Osteoblast (primary cell): ENCODE measurements at regions not wholly inside any gene's neighbourhood (a gene's known extent, or its start where the extent isn't known, plus 50 kb on each side); places are given as distances from the start of the nearest gene placed in this dataset.
"Not testable (repeated sequence)": the region's sequence is repeated elsewhere in the genome, so short reads cannot be mapped to it uniquely, and the experiment has no call there.

Experiments
- DNase-seq: peaks from one replicate; pipeline ENCODE4 v3.0.0; 2011; ENCODE audit warnings: low spot score, mixed read lengths; ENCODE audit not compliant: insufficient read length; ENCODE audit errors: missing footprints
- H2AFZ ChIP-seq: 2 replicates; pipeline ENCODE4 v1.6.0; 2011; ENCODE audit warnings: mild to moderate bottlenecking, low read length
- H3K27ac ChIP-seq: 2 replicates; pipeline ENCODE4 v1.5.1; 2011; ENCODE audit warnings: mild to moderate bottlenecking, low read depth, low read length, moderate library complexity
- H3K27me3 ChIP-seq: 2 replicates; pipeline ENCODE4 v1.6.0; 2012; ENCODE audit warnings: mild to moderate bottlenecking, control low read depth, inconsistent platforms, low read length, moderate library complexity; ENCODE audit not compliant: insufficient read depth
- H3K36me3 ChIP-seq: 2 replicates; pipeline ENCODE4 v1.5.1; 2011; ENCODE audit warnings: mild to moderate bottlenecking, low read length, control low read depth, moderate library complexity; ENCODE audit not compliant: insufficient read depth
- H3K4me1 ChIP-seq: 2 replicates; pipeline ENCODE4 v1.5.1; 2011; ENCODE audit warnings: mild to moderate bottlenecking, low read length, control low read depth, moderate library complexity; ENCODE audit not compliant: insufficient read depth
- H3K4me2 ChIP-seq: 2 replicates; pipeline ENCODE4 v1.6.0; 2011; ENCODE audit warnings: mild to moderate bottlenecking, low read length; ENCODE audit not compliant: insufficient read depth
- H3K4me3 ChIP-seq: fragments of 200-600 bp; sonication (generic); 3 replicates; pipeline ENCODE4 v1.5.1; 2012; ENCODE audit warnings: mild to moderate bottlenecking, low read length, inconsistent platforms; ENCODE audit not compliant: insufficient read depth
- H3K79me2 ChIP-seq: 2 replicates; pipeline ENCODE4 v1.6.0; 2012; ENCODE audit warnings: mild to moderate bottlenecking, low read length, control low read depth, inconsistent platforms; ENCODE audit not compliant: insufficient read depth
- H3K9me3 ChIP-seq: 2 replicates; pipeline ENCODE4 v1.5.1; 2011; ENCODE audit warnings: low read depth, low read length, control low read depth
- H4K20me1 ChIP-seq: 2 replicates; pipeline ENCODE4 v1.6.0; 2012; ENCODE audit warnings: mild to moderate bottlenecking, low read length, control low read depth; ENCODE audit not compliant: insufficient read depth
- CTCF ChIP-seq: IDR thresholded peaks from 2 replicates; pipeline ENCODE4 v1.5.1; 2011; ENCODE audit warnings: mild to moderate bottlenecking, low read depth, low read length, moderate library complexity; ENCODE audit errors: extremely low read depth

- DNase-seq: no peak
- H3K27ac ChIP-seq: no peak overlapping the region
These were observed 191.2 kb downstream of the RRAGB start for GRCh38 chrX:55908661-55909212.

DNA sequence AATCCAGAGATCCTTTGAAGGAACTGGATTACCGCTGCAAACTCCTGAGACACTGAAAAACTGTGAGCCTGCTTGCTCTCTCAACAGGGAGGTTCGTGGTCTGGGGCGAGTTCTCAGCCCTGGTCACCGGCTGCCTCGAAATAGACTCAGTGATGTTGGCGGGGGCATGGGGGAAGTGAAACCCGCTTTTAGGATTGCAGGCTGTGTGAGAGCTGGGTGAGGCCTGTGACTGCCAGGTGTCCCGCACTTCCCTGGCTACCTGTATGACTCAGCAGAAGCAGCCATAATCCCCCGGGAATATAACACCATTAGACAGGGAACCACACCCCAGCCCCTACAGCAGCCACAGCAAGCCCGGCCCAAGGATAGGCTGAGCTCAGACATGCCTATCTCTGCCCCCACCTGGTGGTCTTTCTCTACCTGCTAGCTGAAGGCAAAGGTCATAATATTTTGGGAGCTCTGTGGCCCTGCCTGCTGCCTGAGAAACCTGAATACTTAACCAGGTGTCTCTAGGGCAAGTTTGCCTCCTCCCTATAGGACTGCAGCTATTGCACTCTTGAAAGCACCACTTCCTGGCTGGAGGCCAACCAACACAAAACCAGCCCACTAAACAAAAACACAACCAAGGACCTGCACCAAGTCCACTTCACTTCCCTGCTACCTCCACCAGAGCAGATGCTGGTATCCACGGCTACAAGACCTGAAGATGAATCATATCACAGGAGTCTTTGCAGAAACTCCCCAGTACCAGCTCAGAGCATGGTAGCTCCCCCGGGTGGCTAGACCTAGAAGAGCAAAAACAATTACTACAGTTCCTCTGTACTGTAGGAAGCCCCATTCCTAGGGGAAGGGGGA lies 202.0 kb downstream of the RRAGB start:
- no peaks in the 10 kb centered on the region for H3K79me2 ChIP-seq
- TF ChIP-seq CTCF: no peak
- H3K9me3 ChIP-seq: no peaks in the 10 kb centered on the region
- H3K27ac ChIP-seq: no peak overlapping the region
- no peaks in the 10 kb centered on the region for H4K20me1 ChIP-seq
- H3K27me3 ChIP-seq: no peaks in the 10 kb centered on the region
- H3K36me3 ChIP-seq: no peaks in the 10 kb centered on the region
- no peaks in the 10 kb centered on the region for H3K4me1 ChIP-seq
- H3K4me2 ChIP-seq: no peak overlapping the region
- no peak for DNase-seq
- H3K4me3 ChIP-seq: no peak overlapping the region
- H2AFZ ChIP-seq: no peak overlapping the region

More at GRCh38 chrX:55908661-55909212, 191.2 kb downstream of the RRAGB start:
- Histone ChIP-seq H3K4me1 (no peaks in the 10 kb centered on the region), H2AFZ (peak overlapping the region; percentile 93), H3K9me3 (no peaks in the 10 kb centered on the region), H3K4me3 (peak overlapping the region; percentile 72), H4K20me1 (no peaks in the 10 kb centered on the region), H3K27me3 (no peaks in the 10 kb centered on the region), H3K36me3 (no peaks in the 10 kb centered on the region), H3K4me2 (peak overlapping the region; percentile 78), H3K79me2 (no peaks in the 10 kb centered on the region)
- TF ChIP-seq CTCF: no peak

DNA sequence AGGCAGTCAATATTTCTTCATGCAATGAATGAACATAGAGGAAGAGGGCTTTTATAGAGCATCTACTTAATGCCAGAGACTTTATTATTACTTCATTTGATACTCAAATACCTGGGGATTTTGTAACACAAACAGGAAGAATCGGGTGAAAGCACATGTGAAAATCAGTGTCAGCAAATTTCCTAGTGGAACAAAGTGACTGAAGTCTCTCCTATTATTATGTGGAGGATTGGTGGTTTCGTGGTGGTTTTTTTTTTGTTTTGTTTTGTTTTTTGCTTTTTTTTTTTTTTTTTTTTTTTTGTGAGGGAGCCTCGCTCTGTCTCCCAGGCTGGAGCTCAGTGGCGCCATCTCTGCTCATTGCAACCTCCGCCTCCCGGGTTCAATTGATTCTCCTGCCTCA lies 207.0 kb downstream of the RRAGB start:
- TF ChIP-seq CTCF: no peak
- Histone ChIP-seq H3K27ac (no peak overlapping the region), H3K4me3 (no peak overlapping the region), H3K9me3 (no peaks in the 10 kb centered on the region), H3K79me2 (no peaks in the 10 kb centered on the region), H4K20me1 (no peaks in the 10 kb centered on the region), H3K4me1 (no peaks in the 10 kb centered on the region), H3K36me3 (no peaks in the 10 kb centered on the region), H3K4me2 (no peak overlapping the region), H2AFZ (no peak overlapping the region), H3K27me3 (no peaks in the 10 kb centered on the region)
- DNase-seq: no peak

DNA sequence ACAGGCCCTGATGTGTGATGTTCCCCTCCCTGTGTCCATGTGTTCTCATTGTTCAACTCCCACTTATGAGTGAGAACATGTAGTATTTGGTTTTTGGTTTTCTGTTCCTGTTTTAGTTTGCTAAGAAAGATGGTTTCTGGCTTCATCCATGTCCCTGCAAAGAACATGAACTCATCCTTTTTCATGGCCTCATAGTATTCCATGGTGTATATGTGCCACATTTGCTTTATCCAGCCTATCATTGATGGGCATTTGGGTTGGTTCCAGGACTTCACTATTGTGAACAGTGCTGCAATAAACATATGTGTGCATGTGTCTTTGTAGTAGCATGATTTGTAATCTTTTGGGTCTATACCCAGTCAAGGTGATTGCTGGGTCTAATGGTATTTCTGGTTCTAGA lies 211.0 kb downstream of the RRAGB start:
- not testable (repeated sequence) for H3K27ac ChIP-seq, H3K27me3 ChIP-seq, H3K36me3 ChIP-seq, H3K4me1 ChIP-seq, H3K9me3 ChIP-seq, DNase-seq, H3K4me2 ChIP-seq, H2AFZ ChIP-seq, H4K20me1 ChIP-seq, H3K79me2 ChIP-seq, H3K4me3 ChIP-seq
